ENCODE measurements at regions not wholly inside any gene's neighbourhood (a gene's known extent, or its start where the extent isn't known, plus 50 kb on each side); places are given as distances from the start of the nearest gene placed in this dataset.
"Not testable (repeated sequence)": the region's sequence is repeated elsewhere in the genome, so short reads cannot be mapped to it uniquely, and the experiment has no call there.

DNA sequence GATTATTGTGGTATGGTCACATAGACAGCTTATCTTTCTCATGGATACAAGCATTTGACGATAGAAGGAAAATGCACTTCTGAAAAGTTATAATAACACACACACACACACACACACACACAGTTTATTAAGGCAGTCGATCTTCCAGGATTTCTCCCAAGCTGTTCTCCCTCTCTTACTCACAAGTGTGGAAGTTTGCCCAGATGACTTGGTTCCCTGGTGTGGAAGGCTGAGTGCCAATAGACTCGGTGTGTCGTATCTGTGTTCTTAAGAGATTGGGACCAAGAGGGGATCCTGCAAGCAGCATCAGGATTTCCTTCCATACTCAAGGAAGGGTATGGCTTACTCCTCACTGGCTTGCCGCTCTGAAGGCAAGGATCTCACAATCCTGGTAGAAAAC lies 279.6 kb downstream of the HS3ST3B1 start:
- DNase-seq (ENCODE audit: low read depth in 1 of 2, low spot score in 1 of 2), result no peak

DNA sequence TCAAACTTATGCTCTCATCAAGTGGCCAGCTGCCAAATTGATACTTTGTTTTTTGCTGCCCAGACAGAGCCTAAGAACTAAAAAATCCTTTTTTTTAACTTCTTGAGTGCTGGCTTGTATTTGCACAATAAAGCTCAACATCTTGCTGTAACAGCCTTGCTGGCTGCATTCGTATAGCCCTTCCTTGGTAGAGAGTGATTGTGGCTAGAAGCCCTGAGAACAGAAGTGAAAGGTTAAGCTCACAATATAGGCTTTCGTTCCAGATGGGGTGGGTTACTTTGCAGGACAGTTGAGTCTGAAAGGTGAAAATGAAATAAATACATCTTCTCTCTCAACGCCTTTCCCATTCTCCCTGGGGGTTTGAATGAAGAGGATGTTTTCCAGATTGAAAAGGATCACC lies 278.8 kb downstream of the HS3ST3B1 start:
- DNase-seq (ENCODE audit: low read depth in 1 of 2, low spot score in 1 of 2), result no peak

DNA sequence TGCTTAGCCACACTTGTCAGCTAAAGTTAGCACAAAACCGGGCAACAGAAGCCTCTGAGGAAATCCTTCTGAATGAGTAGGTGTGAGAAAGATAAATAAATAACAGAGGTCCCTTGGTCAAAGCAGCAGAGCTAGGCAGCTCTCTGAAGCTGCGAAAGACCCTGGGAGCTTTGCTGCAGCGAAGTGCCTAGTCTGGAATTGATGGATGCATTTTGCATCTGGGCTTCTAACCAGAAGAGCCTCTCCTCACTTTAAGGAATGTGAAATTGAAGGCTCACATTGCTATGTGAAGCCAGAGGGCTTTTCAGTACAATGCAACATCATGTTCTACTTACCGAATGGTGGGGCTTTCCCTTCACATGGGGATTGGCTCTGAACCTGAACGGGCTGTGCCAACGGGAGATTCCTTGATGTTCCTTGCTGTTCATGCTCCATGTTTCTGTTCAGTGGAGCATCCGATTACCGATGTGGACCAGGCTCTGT lies 274.6 kb downstream of the HS3ST3B1 start:
- no peak for DNase-seq (ENCODE audit: low read depth in 1 of 2, low spot score in 1 of 2)

DNA sequence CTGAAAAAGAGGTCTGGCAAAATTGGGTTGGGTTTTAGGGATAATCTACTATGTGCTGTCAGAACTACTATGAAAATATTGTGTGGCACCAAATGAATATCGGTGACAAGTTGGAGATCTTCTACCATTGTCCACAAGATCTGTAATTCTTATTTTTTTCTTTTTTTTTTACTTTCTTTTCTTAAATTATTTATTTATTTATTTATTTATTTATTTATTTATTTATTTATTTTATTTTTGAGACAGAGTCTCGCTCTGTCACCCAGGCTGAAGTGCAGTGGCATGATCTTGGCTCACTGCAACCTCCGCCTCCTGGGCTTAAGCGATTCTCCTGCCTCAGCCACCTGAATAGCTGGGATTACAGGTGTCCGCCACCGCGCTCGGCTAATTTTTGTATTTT lies 259.4 kb downstream of the HS3ST3B1 start:
- DNase-seq (ENCODE audit: low read depth in 1 of 2, low spot score in 1 of 2), result not testable (repeated sequence)

DNA sequence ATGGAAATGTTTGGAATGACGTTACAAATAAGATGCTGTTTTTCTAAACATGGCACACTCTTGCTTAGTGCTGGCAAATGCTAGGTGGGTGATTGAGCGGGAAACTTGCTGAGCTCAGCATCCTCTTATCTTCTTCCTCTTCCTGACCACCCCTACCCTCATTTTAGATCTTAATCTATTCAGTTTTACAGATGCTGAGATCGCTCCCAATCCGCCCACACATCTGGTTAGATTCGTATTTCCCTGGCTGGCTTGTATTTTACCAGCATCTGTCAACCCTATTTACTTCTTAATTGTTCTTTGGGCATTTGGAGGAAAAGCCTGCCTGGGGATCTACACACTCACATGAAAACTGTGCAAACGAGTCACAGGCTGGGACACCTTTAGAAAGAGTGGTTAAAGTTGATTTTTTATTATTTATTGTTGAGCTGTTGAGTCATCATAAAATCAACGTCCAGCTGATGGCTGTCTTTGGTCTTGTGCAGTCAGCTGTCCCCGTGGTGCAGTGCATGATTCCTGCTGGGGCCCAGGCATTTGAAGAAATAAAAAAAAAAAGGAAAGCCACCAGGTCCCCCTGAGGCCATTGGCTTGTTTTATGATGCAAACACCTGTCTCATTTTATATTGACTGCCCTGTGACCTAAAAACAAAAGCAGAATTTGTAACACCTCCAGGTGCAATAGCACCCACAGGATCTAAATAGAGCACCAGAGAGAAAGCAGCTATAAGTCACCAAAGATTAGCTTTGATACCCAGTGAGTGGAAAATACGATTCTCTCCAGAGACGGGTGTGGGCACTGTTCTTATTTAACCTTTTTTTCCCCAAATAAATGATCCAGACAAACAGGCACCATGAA lies 258.6 kb downstream of the HS3ST3B1 start:
- DNase-seq (ENCODE audit: low read depth in 1 of 2, low spot score in 1 of 2), result no peak

DNA sequence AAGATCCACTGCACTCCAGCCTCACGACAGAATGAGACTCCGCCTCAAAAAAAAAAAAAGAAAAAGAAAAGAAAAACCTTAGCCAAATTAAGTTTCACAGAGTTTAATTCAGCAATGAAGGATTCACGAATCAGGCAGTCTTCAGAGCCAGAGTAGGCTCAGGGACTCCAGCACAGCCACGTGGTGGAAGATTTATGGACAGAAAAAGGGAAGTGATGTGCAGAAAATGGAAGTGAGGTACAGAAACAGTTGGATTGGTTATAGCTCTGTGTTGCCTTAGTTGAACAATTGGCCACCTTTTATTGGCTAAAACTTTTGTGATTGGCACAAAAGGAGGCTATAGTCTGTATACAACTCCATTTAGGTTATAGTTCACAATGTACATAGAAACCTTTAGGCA lies 256.6 kb downstream of the HS3ST3B1 start:
- no peak for DNase-seq (ENCODE audit: low read depth in 1 of 2, low spot score in 1 of 2)

DNA sequence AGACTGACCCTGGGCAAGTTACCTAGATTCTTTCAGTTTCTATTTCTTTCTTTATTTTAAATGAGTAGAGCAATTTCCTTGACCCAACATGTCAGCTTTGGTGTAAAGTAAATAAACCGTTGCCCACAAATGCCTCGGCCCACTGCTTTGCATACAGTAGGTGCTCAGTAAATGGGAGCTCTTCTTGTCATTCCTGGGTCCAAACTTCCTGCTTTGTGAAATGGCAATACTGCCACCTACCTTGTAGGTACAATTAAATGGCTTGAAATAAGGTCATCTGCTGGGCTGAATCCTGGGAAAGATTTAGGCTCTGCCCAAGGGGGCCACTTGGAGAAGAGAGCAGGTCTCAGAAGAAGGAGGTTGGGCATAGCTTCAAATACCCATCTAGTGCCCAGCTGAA lies 253.0 kb downstream of the HS3ST3B1 start:
- DNase-seq (ENCODE audit: low read depth in 1 of 2, low spot score in 1 of 2), result no peak

DNA sequence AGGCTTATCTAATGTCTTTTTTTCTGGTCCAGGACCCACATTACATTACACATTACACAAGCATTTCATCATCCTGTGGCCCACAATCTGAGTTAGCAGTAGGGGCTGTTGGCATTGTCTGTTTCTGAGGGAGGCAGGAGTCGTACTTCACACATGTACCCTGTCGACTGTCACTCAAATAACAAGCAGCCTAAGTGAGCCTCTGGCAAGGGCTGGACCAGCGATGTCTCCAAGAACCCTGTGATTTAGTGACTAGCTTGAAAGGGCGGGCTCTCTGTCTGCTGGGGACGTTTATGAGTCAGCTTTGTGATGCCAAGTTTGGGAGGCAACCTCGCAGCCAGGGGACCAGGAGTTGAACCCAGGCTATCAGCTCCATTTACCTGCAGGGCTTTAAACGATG lies 251.4 kb downstream of the HS3ST3B1 start:
- DNase-seq (ENCODE audit: low read depth in 1 of 2, low spot score in 1 of 2), result no peak

DNA sequence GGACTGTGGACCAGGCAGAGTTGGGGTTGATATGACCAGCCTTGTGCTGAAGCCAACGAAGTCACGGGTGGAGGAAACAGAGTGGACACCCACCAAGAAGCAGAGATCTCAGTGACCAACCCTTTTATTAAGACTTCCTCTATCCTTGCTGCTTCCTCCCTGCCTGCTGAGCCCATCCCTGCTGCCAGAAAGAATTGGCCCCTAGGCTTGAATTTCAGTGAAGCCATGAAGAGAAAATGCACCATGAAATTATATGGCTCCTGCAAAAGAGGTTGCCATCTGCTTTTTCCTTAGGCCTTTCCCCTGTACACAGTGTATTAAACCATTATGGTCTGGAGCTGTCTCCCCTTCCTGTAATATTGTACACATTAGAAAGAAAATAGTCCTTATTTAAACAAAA lies 246.7 kb downstream of the HS3ST3B1 start:
- DNase-seq (ENCODE audit: low read depth in 1 of 2, low spot score in 1 of 2), result no peak

DNA sequence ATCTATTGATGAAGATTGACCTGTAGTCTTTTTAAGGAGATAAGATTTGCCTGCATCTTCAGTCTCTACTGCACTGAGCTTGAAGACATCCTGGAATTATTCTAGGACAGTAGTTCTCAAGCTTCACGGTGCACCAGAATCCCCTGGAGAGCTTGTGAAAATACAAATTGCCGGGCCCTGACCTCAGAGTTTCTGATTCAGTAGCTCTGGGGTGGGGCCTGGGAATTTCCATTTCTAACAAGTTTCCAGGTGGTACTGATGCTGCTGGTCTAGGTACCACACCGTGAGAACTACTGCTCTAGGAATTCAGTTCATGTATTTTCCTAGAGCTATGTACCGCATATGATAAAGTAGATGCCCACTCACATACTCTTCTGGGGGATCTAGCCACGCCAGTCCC lies 246.1 kb downstream of the HS3ST3B1 start:
- no peak for DNase-seq (ENCODE audit: low read depth in 1 of 2, low spot score in 1 of 2)

DNA sequence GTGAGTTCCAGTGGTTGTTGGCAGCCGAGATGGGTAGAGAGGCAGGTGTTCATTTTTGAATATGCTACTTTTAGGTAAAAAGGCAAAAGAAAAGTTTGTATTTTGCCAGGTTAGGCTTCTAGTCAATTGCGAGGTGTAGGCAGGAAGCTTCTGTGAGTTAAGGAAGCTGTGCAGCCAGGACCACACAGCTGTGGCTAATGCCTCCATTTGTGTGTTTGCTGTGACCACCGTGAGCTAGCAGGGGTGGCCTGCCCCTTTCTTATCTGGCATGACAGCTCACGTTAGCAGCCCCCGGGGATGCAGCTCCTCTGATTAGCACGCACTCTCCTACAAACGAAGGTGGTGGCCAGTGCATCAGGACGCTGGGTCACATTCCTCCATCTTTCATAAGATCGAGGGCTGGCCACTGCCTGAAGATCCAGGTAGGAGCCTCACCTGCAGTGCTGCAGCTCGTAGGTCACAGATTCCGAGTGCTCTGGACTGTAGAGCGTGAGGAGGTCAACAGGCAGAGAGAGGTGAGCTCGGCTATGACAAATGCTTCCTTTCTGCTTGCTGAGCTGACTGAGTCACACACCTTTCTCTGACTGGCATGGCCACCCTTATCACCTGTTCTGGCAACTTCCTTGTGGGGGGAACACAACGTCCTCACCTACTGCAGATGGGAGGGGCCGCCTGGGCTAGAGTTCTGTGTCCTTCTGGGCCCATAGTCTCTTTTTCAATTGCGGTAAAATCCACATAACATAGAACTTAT lies 244.4 kb downstream of the HS3ST3B1 start:
- DNase-seq (ENCODE audit: low read depth in 1 of 2, low spot score in 1 of 2), result no peak

DNA sequence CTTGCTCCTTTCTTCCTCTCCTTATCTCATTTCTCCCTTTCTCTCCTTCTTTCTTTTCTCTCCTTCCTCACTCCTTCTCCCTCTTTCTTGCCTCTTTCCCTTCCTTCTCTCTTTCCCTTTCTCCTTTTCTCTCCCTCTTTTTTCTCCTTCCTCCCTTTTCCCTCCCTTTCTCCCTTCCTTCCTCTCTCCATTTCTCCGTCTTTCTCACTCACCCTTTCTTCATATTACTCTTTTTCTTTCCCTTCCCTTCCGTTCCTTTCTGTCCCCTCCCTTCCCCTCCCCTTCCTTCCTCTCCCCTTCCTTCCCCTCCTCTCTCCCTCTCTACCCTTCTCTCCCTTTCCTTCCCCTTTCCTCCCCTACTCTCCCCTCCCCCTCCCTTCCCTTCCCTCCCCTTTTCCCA lies 240.8 kb downstream of the HS3ST3B1 start:
- no peak for DNase-seq (ENCODE audit: low read depth in 1 of 2, low spot score in 1 of 2)

DNA sequence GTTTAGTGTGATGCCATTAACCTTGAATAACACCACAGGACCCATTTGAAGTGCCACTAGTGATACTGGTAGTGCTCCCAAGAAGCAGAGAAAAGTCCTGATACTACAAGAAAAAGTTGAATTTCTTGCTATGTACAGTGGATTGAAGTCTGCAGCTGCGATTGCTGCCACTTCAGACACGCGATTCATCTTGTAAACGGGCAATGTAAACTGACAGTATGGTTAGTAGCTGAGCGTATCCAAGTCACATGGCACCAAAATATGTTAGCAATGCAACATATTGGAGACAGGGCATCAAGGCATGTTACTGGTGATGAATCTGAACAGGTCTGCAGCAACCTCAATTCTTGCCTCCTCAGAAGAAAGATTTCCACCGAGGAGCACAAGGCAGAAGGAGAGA lies 238.9 kb downstream of the HS3ST3B1 start:
- no peak for DNase-seq (ENCODE audit: low read depth in 1 of 2, low spot score in 1 of 2)

DNA sequence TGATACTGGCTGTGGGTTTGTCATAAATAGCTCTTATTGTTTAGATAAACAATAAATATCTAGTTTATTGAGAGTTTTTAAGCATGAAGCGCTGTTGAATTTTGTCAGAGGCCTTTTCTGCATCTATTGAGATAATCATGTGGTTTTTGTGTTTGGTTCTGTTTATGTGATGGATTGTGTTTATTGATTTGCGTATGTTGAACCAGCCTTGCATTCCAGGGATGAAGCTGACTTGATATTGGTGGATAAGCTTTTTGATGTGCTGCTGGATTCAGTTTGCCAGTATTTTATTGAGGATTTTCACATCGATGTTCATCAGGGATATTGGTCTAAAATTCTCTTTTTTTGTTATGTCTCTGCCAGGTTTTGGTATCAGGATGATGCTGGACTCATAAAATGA lies 231.4 kb downstream of the HS3ST3B1 start:
- not testable (repeated sequence) for DNase-seq (ENCODE audit: low read depth in 1 of 2, low spot score in 1 of 2)

DNA sequence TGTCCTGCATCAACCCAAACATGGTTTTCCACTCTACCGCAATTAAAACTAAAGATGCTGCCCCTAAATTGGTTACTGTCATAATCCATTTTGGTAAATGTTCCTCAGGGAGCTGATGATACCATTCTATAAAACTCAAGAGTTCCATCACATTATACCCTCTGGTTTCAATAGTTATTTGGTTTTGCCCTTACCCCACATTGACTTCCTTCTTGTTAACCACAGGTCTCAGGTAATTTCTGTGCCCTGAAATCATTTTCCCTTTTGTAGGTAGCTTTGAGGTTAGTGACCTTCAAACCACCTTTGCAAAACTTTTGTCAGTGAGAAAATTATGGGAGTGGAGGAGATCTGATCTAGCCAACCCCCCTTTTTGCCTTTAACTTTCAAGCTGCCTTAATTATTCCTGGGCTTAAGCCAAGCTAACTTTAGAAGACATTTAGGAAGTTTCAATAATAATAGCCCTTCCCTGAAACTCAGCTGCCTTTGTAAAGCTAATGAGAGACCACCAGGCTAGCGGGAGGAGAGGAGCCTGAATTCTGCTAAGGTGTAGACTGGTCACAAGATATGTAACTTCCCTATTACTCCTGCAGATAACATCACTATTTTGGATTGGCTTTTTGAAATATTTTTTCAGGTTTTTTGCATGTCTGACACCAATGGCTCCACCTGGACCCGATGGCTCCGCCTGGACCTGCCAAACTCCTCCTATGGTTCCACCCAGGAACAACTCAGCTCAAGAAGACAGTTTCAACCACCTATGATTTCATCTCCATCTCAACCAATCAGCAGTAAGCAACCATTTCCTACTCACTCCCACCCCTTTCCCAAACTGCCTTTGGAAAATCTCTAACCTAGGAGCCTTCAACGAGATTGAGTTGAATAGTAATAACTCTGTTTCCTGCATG lies 224.9 kb downstream of the HS3ST3B1 start:
- DNase-seq (ENCODE audit: low read depth in 1 of 2, low spot score in 1 of 2), result no peak

DNA sequence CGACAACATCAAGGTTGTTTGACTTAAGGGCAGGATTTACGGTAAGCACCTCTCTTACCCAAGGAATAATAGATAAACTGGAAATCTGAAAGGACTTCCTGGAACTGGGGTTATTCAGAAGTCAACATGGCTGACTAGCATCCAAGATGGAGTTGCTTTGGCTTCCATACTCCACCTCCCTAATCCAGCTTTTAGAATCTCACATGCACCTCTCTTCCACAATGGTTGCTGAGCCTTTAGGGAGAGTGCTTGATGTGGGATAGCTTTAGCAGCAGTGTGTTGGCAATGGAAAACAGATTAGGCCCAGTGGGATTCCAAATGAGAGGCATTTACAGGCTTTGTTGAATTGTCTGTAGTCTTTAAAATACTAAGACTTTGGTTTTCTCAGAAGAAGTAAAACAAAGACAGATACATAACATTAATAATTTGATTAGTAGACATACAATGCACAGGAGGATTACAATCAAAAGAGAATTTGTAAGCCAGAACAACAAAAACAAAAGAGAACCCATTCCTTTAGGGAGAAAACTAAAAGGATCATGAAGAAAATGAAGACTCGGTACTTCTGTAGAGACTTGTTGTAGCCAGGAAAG lies 222.0 kb downstream of the HS3ST3B1 start:
- no peak for DNase-seq (ENCODE audit: low read depth in 1 of 2, low spot score in 1 of 2)

DNA sequence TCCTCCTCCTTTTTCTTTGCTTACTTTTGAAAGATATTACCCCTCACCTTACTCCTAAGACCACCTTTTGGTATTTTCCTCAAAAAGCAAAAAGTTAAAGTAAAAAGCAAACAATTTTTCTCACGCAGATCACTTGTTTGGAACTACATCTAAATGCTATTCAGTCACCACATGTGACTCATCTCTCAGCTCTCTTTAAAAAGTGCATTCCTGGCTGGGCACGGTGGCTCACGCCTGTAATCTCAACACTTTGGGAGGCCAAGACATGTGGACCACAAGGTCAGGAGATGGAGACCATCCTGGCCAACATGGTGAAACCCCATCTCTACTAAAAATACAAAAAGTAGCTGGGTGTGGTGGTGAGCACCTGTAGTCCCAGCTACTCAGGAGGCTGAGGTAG lies 218.0 kb downstream of the HS3ST3B1 start:
- DNase-seq (ENCODE audit: low read depth in 1 of 2, low spot score in 1 of 2), result not testable (repeated sequence)

DNA sequence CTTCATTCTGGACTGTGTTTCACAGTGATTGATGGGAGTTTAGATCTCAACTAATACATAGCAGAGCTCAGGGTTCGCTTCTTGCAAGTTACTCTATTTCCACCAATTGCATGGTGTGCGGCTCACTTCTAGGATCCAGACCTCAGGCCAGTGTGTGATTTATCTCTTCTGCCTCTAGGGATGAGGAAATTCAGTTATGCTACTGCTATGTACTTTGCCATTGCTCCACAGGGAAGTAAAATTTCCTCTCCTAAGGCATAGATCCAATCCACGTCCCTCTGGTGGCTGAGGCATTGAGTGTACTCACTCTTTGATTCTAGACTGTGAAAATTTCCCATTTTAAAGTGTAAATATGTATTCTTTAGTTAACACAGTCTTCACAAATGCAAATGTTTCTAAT lies 214.1 kb downstream of the HS3ST3B1 start:
- DNase-seq (ENCODE audit: low read depth in 1 of 2, low spot score in 1 of 2), result no peak

DNA sequence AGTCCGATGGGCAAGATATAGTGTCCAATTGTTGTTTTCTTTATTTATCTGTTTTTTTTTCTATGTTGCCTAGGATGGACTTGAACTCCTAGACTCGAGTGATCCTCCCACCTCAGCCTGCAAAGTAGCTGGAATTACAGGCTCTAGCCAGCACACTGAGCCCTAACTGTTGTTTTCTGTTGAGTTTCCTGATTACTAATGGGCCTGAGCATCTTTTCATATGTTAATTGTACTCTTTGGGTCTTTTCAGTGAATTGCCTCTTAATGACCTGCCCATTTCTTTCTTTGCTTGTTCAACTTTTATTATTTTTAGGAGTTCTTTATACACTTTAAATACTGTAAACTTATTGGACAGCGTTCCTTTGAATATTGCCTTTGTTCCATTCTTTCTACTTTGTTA lies 213.0 kb downstream of the HS3ST3B1 start:
- DNase-seq (ENCODE audit: low read depth in 1 of 2, low spot score in 1 of 2), result no peak

DNA sequence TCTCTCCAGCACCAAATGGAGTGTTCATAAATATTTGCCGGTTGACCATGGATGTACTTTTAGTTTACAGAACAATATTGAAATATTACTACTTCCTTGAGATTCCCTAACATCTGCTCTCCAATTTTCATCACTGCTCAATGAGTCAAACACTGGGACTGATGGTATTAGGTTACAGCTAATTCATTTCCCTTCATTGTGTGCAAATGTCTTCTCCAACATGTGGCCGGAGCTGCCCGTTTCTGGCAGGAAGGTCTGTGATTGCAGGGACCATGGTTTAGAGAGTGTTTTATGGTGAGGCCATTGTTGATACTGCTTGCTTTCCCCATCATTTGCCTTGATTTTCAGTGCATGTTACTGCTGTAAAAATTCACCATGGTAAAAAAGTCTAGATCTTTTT lies 209.3 kb downstream of the HS3ST3B1 start:
- DNase-seq (ENCODE audit: low read depth in 1 of 2, low spot score in 1 of 2), result no peak

DNA sequence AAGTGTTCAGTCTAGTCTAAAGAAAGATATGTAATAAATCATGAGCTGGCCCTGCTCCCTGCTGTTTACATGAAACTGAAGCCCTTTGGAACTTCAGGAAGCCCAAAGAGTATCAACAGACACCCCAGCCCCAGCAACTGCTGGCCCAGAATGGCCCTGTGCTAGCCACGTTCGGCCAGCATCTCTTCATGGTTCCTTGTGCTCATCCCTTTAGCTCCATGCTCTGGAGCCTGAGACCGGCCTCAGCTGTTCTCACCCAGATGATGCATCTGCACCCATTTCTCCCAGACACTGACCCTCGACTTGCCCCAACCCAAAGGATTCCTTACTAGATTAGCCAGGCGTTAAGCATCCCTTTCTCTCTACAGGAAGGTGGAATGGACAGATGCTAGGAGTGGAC lies 207.3 kb downstream of the HS3ST3B1 start:
- no peak for DNase-seq (ENCODE audit: low read depth in 1 of 2, low spot score in 1 of 2)
